ACC112 (cell line): ENCODE measurements at regions not wholly inside any gene's neighbourhood (a gene's known extent, or its start where the extent isn't known, plus 50 kb on each side); places are given as distances from the start of the nearest gene placed in this dataset.

Experiments
- H2AFZ ChIP-seq: fragments of 200-600 bp; sonication (generic); one replicate; pipeline ENCODE4 v1.6.0; 2017; ENCODE audit warnings: antibody characterized with exemption, low read length; ENCODE audit not compliant: unreplicated experiment
- H3K27ac ChIP-seq: fragments of 200-600 bp; sonication (generic); 2 replicates; pipeline ENCODE4 v1.5.1; 2014; ENCODE audit warnings: low read depth, mild to moderate bottlenecking, antibody characterized with exemption, low read length, moderate library complexity
- H3K27me3 ChIP-seq: fragments of 200-600 bp; sonication (generic); 2 replicates; pipeline ENCODE4 v1.6.1; 2014; ENCODE audit warnings: mild to moderate bottlenecking, antibody characterized with exemption, low read length, moderate library complexity, mixed read lengths; ENCODE audit not compliant: insufficient read depth
- H3K36me3 ChIP-seq: fragments of 200-600 bp; sonication (generic); 2 replicates; pipeline ENCODE4 v1.6.1; 2016; ENCODE audit warnings: mild to moderate bottlenecking, antibody characterized with exemption, low read length, moderate library complexity, mixed read lengths; ENCODE audit not compliant: insufficient read depth
- H3K4me1 ChIP-seq: fragments of 200-600 bp; sonication (generic); one replicate; pipeline ENCODE4 v1.6.1; 2016; ENCODE audit warnings: low read length, mixed read lengths; ENCODE audit not compliant: insufficient read depth, unreplicated experiment, control insufficient read depth
- H3K4me3 ChIP-seq: fragments of 200-600 bp; sonication (generic); 2 replicates; pipeline ENCODE4 v1.5.1; 2014; ENCODE audit warnings: mild to moderate bottlenecking, low read depth, low read length
- H3K79me2 ChIP-seq: fragments of 200-600 bp; sonication (generic); one replicate; pipeline ENCODE4 v1.6.0; 2016; ENCODE audit warnings: low read length; ENCODE audit not compliant: control insufficient read depth, unreplicated experiment, insufficient read depth

- H3K4me3 ChIP-seq: no peak overlapping the region
- peaks cover 4% of the 10 kb centered on the region; the same call in 1 of the 2 replicates for H3K27me3 ChIP-seq
- no peak overlapping the region for H3K27ac ChIP-seq
- H3K79me2 ChIP-seq: no peaks in the 10 kb centered on the region
- H3K36me3 ChIP-seq: no peaks in the 10 kb centered on the region
- no peaks in the 10 kb centered on the region for H3K4me1 ChIP-seq
- H2AFZ ChIP-seq: no peak overlapping the region
Observed at GRCh38 chr21:43364261-43364510, 62.7 kb downstream of the SIK1 start.

- Histone ChIP-seq H3K27me3 (peaks cover 4% of the 10 kb centered on the region; the same call in 1 of the 2 replicates), H3K4me1 (no peaks in the 10 kb centered on the region), H3K4me3 (no peak overlapping the region), H2AFZ (no peak overlapping the region), H3K27ac (no peak overlapping the region), H3K36me3 (no peaks in the 10 kb centered on the region), H3K79me2 (no peaks in the 10 kb centered on the region)
Observed at GRCh38 chr21:43363506-43364260, 63.2 kb downstream of the SIK1 start.

DNA sequence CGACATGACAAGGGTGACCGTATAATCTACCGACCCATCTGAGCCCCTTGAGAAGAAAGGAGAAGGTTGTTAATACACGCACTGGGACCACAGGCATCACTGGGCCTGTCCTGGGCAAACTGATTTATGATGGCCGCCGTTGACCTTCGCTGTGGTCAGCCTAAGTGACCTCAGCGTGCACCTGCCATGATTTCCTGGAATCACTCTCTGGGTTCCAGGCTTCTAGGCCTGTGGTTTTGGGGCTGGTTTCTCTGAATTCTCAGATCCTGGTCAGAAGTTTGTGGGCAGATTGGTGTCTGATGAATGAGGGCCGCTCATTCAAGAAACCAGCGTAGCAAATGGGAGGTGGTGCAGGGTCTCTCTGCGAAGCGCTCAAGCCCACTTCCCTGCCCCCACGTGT, 64.0 kb downstream of the SIK1 start:
- Histone ChIP-seq H3K4me3 (no peak overlapping the region), H3K27me3 (peaks cover 4% of the 10 kb centered on the region; the same call in 1 of the 2 replicates), H3K27ac (no peak overlapping the region), H3K4me1 (no peaks in the 10 kb centered on the region), H3K79me2 (no peaks in the 10 kb centered on the region), H2AFZ (no peak overlapping the region), H3K36me3 (no peaks in the 10 kb centered on the region)

DNA sequence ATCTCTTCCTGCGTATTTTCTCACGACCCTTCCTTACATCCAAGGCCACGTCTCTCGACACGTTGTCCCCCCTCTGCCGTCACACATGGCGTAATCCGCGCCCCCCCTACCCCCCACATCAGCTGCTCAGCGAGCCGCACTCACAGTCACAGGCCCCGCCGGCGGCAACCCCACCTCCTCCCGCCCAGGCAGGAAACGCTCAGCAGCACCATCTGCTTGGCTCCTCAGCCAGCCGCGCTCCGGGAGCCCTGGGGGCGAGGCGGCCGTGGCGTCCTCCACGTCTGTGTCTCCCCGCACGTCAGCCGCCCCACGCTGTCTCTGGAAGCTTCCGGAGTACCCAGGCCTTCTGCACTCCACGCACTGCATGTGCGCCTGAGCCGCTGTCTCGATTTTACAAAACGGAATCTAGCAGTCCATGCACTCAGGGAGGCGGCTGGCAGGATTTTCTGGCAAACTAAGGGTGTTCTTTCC, 64.6 kb downstream of the SIK1 start:
- H3K79me2 ChIP-seq: no peaks in the 10 kb centered on the region
- no peak overlapping the region for H2AFZ ChIP-seq
- no peaks in the 10 kb centered on the region for H3K36me3 ChIP-seq
- H3K4me1 ChIP-seq: no peaks in the 10 kb centered on the region
- no peak overlapping the region for H3K4me3 ChIP-seq
- H3K27me3 ChIP-seq: peaks cover 4% of the 10 kb centered on the region; the same call in 1 of the 2 replicates
- H3K27ac ChIP-seq: no peak overlapping the region

GRCh38 chr21:43361493-43362296, 65.2 kb downstream of the SIK1 start:
- no peaks in the 10 kb centered on the region for H3K79me2 ChIP-seq
- H3K27me3 ChIP-seq: peaks cover 4% of the 10 kb centered on the region; the same call in 1 of the 2 replicates
- H3K4me3 ChIP-seq: no peak overlapping the region
- H3K4me1 ChIP-seq: no peaks in the 10 kb centered on the region
- no peak overlapping the region for H2AFZ ChIP-seq
- no peaks in the 10 kb centered on the region for H3K36me3 ChIP-seq
- no peak overlapping the region for H3K27ac ChIP-seq

- Histone ChIP-seq H2AFZ (no peak overlapping the region), H3K4me1 (no peaks in the 10 kb centered on the region), H3K79me2 (no peaks in the 10 kb centered on the region), H3K27ac (no peak overlapping the region), H3K27me3 (peaks cover 4% of the 10 kb centered on the region; the same call in 1 of the 2 replicates), H3K36me3 (no peaks in the 10 kb centered on the region), H3K4me3 (no peak overlapping the region)
Observed at GRCh38 chr21:43361127-43361492, 65.8 kb downstream of the SIK1 start.

GRCh38 chr21:43360441-43361126, 66.3 kb downstream of the SIK1 start:
- H3K36me3 ChIP-seq: no peaks in the 10 kb centered on the region
- no peak overlapping the region for H3K4me3 ChIP-seq
- H3K4me1 ChIP-seq: no peaks in the 10 kb centered on the region
- H3K27me3 ChIP-seq: peaks cover 4% of the 10 kb centered on the region; the same call in 1 of the 2 replicates
- no peak overlapping the region for H3K27ac ChIP-seq
- H3K79me2 ChIP-seq: no peaks in the 10 kb centered on the region
- H2AFZ ChIP-seq: no peak overlapping the region

- Histone ChIP-seq H3K4me1 (no peaks in the 10 kb centered on the region), H3K27ac (no peak overlapping the region), H3K27me3 (peaks cover 4% of the 10 kb centered on the region; the same call in 1 of the 2 replicates)
Observed at GRCh38 chr21:43358940-43359822, 67.8 kb downstream of the SIK1 start.

DNA sequence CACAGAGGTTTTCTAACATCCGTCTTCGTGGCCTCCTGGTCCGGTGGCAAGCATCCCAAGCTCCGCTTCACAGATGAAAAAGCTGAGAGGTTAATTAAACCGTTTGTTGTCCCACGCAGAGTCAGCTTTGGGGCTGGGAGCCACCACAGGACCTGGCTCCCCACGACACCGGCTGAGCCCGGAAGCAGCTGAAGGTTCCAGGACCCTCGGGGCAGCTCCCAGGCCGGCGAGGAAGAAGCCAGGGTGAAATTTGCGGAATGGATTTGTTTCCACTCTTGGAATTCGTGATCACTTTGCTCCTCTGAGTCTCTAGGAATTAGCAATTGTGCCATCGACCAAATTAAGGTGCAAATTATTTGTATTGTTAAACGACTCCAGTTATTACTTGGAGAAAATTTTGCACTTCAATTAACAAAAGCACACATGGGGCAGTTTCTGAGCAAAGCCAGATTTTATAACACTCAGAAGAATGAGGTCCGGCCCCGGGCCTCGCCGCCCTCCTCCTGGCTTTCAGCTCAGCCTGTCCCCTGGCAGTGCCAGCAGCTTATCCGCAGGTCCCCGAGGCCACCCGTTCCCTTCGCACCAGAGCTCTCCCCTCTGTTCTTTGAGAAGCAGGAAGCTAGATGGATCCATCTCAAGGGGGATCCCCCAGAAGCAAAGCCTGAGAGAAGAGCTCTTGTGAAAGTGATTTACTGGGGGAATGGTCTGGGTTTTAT, 69.1 kb downstream of the SIK1 start:
- Histone ChIP-seq H3K27me3 (no peaks in the 10 kb centered on the region; the same call in 1 of the 2 replicates), H3K4me1 (no peaks in the 10 kb centered on the region), H3K4me3 (no peak overlapping the region)

More at GRCh38 chr21:43358940-43359822, 67.8 kb downstream of the SIK1 start:
- no peaks in the 10 kb centered on the region for H3K36me3 ChIP-seq
- H3K4me3 ChIP-seq: no peak overlapping the region
- H3K79me2 ChIP-seq: no peaks in the 10 kb centered on the region
- H2AFZ ChIP-seq: no peak overlapping the region

More for the DNA sequence above, 69.1 kb downstream of the SIK1 start:
- Histone ChIP-seq H3K36me3 (no peaks in the 10 kb centered on the region), H3K27ac (no peak overlapping the region), H2AFZ (no peak overlapping the region), H3K79me2 (no peaks in the 10 kb centered on the region)
